HepG2 (cell line): ENCODE measurements at regions not wholly inside any gene's neighbourhood (a gene's known extent, or its start where the extent isn't known, plus 50 kb on each side); places are given as distances from the start of the nearest gene placed in this dataset.
A peak's percentile ranks its signal among the peaks of the same experiment; 100 is the strongest.

Experiments used
- MLLT10 ChIP-seq: sonication (generic); formaldehyde crosslinking; IDR thresholded peaks from 2 replicates; pipeline ENCODE4 v1.4.0; 2020; ENCODE audit warnings: missing genetic modification reagents
- ZNF33A ChIP-seq: sonication (generic); formaldehyde crosslinking; IDR thresholded peaks from 2 replicates; pipeline ENCODE4 v1.5.1; 2020; ENCODE audit warnings: missing genetic modification reagents, mild to moderate bottlenecking, moderate library complexity, borderline replicate concordance
- ZSCAN29 ChIP-seq: sonication (generic); formaldehyde crosslinking; conservative IDR thresholded peaks from 2 replicates; pipeline ENCODE4 v1.4.0; 2020; ENCODE audit warnings: mild to moderate bottlenecking, missing genetic modification reagents
- TF ChIP-seq, protein P1 (sequence below): sonication (generic); formaldehyde crosslinking; IDR thresholded peaks from 2 replicates; pipeline ENCODE4 v1.9.0; 2021; ENCODE audit warnings: missing genetic modification reagents, mild to moderate bottlenecking, borderline replicate concordance
- TF ChIP-seq, protein P2 (sequence below): sonication (generic); formaldehyde crosslinking; IDR thresholded peaks from 2 replicates; pipeline ENCODE4 v1.4.0; 2020; ENCODE audit warnings: missing genetic modification reagents
- TF ChIP-seq, protein P3 (sequence below): sonication (generic); formaldehyde crosslinking; IDR thresholded peaks from 2 replicates; pipeline ENCODE4 v1.9.0; 2022; ENCODE audit warnings: low read depth, missing genetic modification reagents
- TF ChIP-seq, protein P4 (sequence below): sonication (generic); formaldehyde crosslinking; IDR thresholded peaks from 2 replicates; pipeline ENCODE4 v1.4.0; 2020; ENCODE audit warnings: mild to moderate bottlenecking, missing genetic modification reagents
- TF ChIP-seq, protein P5 (sequence below): sonication (generic); formaldehyde crosslinking; IDR thresholded peaks from 2 replicates; pipeline ENCODE4 v1.4.0; 2020; ENCODE audit warnings: missing genetic modification reagents

DNA sequence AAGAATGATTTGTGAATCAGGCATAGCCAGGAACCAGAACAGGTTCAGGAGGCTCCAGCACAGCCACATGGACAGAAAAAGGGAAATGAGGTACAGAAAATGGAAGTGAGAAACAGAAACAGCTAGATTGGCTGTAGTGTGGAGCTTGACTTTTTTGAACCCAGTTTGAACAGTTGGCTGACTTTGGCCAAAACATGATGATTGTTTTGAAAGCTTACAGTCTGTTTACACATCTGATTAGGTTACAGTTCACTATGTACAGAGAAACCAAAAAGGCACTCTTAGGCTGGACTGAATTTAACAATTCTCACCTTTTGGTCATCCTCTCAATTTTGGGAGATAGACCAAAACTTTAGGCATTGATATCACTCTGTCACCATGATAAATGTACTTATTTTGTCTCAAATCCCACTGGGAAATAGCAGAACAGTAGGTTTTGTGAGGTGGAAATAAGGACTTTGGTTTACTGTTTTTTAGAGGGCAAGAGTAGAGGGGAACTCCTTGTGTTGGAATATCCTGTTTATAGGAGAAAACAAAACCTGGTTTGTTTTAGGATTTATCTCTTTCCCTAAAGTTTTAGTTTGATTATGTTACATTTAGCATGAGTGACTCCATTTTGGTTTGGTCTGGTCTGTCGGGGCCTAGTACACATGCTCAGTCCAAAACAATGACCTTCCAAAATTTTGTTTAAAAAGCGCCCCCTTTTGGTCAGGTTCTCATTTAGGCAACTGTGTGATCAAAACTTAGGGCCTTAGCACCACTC lies 123.1 kb downstream of the OLIG3 start (continued):
- TF ChIP-seq, protein P1, sequence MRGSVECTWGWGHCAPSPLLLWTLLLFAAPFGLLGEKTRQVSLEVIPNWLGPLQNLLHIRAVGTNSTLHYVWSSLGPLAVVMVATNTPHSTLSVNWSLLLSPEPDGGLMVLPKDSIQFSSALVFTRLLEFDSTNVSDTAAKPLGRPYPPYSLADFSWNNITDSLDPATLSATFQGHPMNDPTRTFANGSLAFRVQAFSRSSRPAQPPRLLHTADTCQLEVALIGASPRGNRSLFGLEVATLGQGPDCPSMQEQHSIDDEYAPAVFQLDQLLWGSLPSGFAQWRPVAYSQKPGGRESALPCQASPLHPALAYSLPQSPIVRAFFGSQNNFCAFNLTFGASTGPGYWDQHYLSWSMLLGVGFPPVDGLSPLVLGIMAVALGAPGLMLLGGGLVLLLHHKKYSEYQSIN (CRISPR knock-in tag) = no peak
- TF ChIP-seq, protein P2, sequence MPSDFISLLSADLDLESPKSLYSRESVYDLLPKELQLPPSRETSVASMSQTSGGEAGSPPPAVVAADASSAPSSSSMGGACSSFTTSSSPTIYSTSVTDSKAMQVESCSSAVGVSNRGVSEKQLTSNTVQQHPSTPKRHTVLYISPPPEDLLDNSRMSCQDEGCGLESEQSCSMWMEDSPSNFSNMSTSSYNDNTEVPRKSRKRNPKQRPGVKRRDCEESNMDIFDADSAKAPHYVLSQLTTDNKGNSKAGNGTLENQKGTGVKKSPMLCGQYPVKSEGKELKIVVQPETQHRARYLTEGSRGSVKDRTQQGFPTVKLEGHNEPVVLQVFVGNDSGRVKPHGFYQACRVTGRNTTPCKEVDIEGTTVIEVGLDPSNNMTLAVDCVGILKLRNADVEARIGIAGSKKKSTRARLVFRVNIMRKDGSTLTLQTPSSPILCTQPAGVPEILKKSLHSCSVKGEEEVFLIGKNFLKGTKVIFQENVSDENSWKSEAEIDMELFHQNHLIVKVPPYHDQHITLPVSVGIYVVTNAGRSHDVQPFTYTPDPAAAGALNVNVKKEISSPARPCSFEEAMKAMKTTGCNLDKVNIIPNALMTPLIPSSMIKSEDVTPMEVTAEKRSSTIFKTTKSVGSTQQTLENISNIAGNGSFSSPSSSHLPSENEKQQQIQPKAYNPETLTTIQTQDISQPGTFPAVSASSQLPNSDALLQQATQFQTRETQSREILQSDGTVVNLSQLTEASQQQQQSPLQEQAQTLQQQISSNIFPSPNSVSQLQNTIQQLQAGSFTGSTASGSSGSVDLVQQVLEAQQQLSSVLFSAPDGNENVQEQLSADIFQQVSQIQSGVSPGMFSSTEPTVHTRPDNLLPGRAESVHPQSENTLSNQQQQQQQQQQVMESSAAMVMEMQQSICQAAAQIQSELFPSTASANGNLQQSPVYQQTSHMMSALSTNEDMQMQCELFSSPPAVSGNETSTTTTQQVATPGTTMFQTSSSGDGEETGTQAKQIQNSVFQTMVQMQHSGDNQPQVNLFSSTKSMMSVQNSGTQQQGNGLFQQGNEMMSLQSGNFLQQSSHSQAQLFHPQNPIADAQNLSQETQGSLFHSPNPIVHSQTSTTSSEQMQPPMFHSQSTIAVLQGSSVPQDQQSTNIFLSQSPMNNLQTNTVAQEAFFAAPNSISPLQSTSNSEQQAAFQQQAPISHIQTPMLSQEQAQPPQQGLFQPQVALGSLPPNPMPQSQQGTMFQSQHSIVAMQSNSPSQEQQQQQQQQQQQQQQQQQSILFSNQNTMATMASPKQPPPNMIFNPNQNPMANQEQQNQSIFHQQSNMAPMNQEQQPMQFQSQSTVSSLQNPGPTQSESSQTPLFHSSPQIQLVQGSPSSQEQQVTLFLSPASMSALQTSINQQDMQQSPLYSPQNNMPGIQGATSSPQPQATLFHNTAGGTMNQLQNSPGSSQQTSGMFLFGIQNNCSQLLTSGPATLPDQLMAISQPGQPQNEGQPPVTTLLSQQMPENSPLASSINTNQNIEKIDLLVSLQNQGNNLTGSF (CRISPR knock-in tag) = no peak
- TF ChIP-seq ZSCAN29 (no peak), ZNF33A (CRISPR knock-in tag) (0 out of 2 replicates have a peak, but pooled peaks have one; percentile 4), MLLT10 (CRISPR knock-in tag) (no peak)
- TF ChIP-seq, protein P3, sequence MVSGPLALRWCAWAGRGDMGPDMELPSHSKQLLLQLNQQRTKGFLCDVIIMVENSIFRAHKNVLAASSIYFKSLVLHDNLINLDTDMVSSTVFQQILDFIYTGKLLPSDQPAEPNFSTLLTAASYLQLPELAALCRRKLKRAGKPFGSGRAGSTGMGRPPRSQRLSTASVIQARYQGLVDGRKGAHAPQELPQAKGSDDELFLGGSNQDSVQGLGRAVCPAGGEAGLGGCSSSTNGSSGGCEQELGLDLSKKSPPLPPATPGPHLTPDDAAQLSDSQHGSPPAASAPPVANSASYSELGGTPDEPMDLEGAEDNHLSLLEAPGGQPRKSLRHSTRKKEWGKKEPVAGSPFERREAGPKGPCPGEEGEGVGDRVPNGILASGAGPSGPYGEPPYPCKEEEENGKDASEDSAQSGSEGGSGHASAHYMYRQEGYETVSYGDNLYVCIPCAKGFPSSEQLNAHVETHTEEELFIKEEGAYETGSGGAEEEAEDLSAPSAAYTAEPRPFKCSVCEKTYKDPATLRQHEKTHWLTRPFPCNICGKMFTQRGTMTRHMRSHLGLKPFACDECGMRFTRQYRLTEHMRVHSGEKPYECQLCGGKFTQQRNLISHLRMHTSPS (CRISPR knock-in tag) = no peak
- TF ChIP-seq, protein P4, sequence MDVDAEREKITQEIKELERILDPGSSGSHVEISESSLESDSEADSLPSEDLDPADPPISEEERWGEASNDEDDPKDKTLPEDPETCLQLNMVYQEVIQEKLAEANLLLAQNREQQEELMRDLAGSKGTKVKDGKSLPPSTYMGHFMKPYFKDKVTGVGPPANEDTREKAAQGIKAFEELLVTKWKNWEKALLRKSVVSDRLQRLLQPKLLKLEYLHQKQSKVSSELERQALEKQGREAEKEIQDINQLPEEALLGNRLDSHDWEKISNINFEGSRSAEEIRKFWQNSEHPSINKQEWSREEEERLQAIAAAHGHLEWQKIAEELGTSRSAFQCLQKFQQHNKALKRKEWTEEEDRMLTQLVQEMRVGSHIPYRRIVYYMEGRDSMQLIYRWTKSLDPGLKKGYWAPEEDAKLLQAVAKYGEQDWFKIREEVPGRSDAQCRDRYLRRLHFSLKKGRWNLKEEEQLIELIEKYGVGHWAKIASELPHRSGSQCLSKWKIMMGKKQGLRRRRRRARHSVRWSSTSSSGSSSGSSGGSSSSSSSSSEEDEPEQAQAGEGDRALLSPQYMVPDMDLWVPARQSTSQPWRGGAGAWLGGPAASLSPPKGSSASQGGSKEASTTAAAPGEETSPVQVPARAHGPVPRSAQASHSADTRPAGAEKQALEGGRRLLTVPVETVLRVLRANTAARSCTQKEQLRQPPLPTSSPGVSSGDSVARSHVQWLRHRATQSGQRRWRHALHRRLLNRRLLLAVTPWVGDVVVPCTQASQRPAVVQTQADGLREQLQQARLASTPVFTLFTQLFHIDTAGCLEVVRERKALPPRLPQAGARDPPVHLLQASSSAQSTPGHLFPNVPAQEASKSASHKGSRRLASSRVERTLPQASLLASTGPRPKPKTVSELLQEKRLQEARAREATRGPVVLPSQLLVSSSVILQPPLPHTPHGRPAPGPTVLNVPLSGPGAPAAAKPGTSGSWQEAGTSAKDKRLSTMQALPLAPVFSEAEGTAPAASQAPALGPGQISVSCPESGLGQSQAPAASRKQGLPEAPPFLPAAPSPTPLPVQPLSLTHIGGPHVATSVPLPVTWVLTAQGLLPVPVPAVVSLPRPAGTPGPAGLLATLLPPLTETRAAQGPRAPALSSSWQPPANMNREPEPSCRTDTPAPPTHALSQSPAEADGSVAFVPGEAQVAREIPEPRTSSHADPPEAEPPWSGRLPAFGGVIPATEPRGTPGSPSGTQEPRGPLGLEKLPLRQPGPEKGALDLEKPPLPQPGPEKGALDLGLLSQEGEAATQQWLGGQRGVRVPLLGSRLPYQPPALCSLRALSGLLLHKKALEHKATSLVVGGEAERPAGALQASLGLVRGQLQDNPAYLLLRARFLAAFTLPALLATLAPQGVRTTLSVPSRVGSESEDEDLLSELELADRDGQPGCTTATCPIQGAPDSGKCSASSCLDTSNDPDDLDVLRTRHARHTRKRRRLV = no peak
- TF ChIP-seq, protein P5, sequence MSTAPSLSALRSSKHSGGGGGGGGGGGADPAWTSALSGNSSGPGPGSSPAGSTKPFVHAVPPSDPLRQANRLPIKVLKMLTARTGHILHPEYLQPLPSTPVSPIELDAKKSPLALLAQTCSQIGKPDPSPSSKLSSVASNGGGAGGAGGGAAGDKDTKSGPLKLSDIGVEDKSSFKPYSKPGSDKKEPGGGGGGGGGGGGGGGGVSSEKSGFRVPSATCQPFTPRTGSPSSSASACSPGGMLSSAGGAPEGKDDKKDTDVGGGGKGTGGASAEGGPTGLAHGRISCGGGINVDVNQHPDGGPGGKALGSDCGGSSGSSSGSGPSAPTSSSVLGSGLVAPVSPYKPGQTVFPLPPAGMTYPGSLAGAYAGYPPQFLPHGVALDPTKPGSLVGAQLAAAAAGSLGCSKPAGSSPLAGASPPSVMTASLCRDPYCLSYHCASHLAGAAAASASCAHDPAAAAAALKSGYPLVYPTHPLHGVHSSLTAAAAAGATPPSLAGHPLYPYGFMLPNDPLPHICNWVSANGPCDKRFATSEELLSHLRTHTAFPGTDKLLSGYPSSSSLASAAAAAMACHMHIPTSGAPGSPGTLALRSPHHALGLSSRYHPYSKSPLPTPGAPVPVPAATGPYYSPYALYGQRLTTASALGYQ (CRISPR knock-in tag) = 0 out of 2 replicates have a peak, but pooled peaks have one; percentile 18
